NCI-H146 treated with DMSO at 0.1 percent for 48 hours (cell line): ENCODE measurements at regions not wholly inside any gene's neighbourhood (a gene's known extent, or its start where the extent isn't known, plus 50 kb on each side); places are given as distances from the start of the nearest gene placed in this dataset.
A peak's percentile ranks its signal among the peaks of the same experiment; 100 is the strongest.

Source experiments
- DNase-seq: peaks from one replicate; lab custom pipeline; 2025; ENCODE audit not compliant: unreplicated experiment; lab: John Stamatoyannopoulos, UW

- no peak for DNase-seq
Measured at GRCh38 chr4:156193106-156193505, 239.4 kb upstream of the CTSO start.

GRCh38 chr4:156192033-156192432 lies 238.4 kb upstream of the CTSO start:
- DNase-seq = no peak

- no peak for DNase-seq
Measured at GRCh38 chr4:156191044-156191781, 237.5 kb upstream of the CTSO start.

GRCh38 chr4:156190615-156191014 lies 236.9 kb upstream of the CTSO start:
- DNase-seq = no peak

DNA sequence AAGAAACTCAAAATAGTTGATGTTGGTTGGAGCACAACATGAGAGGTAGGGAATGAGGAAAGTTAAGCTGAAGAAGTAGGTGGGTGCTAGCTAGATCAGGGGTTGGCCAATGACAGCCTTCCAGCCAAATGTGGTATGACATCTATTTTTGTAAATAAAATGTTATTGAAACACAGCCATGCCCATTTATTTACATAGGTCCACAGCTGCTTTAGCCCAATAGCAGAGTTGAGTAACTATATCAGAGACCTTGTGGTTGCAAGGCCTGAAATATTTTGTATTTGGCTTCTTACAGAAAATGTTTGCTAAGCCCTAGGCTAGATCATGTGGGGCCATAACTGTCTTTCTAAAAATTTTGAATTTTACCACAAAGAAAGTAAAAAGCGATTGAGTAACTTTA lies 234.9 kb upstream of the CTSO start:
- DNase-seq = no peak

DNA sequence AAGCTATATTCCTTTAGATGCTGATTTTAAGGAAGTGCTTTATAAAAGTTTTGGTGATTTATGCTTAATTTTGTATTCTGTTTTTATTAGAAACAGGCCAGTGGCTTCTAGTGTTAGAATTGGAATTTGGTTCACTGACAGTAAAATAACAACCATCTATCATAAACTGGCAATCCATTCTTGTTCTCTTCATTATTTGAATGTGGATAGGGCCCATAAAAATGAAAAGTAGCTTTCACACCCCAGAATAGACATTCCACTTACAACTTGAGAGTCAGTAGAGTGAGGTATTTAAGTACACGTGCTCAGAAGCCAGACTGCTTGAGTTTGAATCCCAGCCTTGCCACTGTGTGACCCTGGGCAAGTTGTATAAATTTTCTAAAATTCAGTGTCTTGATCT lies 232.4 kb upstream of the CTSO start:
- no peak for DNase-seq

GRCh38 chr4:156185514-156186055 lies 231.9 kb upstream of the CTSO start:
- DNase-seq = no peak

- DNase-seq = no peak
Measured at GRCh38 chr4:156182269-156182668, 228.6 kb upstream of the CTSO start.

DNA sequence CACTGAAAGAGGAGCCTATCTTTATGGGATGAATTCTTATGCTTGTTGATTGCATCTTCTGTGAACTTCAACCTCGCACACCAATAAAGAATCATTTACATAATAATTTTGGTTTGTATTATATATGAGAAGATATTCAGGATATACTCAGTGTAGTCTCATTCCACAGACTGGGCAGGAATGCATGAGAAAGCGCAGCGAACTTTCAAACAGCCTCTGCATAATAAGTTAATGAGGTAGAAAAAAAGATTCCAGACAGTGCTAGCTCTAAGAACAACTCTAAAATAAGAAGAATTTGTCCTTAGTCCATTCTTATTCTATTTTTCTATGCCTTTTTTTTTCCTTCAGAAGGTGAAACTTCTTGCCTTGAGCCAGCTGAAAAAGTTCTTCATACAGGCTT lies 224.3 kb upstream of the CTSO start:
- DNase-seq = no peak

- no peak for DNase-seq
Measured at GRCh38 chr4:156176896-156177295, 223.2 kb upstream of the CTSO start.

GRCh38 chr4:156173937-156174336 lies 220.3 kb upstream of the CTSO start:
- no peak for DNase-seq

DNA sequence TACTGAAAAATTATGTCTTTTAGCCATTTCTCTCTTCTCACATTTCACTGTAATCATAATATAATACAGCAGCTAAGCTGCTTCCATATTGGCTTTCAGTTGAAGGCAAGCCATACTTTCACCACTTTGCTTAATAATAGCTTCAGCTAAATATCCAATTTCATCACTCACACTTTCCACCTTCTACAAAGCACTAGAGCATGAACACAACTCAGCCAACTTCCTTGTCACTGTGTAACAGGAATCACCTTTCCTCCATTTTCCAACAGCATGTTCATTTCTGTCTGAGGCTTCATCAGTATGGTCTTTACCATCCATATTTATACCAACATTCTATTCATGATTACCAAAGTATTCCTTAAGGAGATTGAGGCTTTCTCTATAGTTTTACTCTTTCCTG lies 219.8 kb upstream of the CTSO start:
- DNase-seq = no peak

DNA sequence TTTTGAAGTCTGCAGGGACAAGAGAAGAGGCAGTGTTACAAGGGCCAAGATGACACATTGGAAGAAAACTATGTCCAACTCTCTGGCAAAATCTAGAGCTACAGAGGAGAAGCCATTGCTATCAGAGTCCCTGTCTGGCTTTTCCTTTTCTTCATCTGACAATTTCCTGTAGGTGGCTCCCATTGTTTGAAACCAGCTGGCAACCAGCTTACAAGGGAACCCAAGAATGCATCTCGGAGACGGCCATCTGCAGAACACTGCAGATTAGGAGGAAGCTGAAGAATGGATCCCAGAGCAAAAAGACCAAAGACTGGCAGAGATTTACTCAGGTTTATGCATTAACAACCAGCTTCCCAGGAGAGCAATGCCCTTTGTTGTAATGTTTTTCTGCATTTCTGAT lies 216.2 kb upstream of the CTSO start:
- no peak for DNase-seq

GRCh38 chr4:156169011-156169410 lies 215.3 kb upstream of the CTSO start:
- peak; percentile 46 for DNase-seq

DNA sequence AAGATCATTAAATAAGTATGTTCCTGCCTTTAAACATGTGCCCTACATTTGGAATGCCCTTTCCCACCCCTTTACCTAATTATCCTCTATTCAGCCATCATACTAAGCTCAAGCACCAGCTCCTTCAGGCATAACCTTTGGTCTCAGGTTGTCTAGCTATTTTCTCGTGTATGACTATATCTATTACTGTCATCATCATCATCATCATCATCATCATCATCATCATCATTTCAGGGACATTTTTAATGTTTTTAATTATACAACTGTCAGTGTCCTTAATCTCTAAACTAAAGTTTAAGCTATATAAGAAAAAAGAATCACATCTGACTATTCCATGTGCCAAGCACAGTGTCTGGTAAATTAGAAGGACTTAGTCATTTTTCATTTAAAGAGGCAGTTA lies 214.6 kb upstream of the CTSO start:
- DNase-seq = no peak

- no peak for DNase-seq
Measured at GRCh38 chr4:156158747-156159146, 205.1 kb upstream of the CTSO start.

DNA sequence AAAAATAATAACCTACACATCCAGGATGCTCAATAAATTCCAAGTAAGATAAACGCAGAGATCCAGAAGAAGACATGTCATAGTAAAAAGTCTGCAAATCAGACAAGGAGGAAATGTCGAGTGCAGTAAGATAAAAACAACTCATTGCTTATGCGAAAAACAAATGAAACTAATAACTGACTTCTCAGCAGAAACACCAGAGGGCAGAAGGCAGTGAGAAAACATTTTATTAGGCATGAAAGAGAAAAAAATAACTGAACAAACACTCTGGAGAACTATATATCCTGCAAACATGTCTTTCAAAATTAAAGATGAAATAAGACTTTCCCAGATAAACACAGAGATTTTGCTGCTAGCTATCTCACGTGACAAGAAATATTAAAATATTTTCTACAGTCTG lies 201.3 kb upstream of the CTSO start:
- no peak for DNase-seq

- DNase-seq = no peak
Measured at GRCh38 chr4:156146571-156146970, 192.9 kb upstream of the CTSO start.

DNA sequence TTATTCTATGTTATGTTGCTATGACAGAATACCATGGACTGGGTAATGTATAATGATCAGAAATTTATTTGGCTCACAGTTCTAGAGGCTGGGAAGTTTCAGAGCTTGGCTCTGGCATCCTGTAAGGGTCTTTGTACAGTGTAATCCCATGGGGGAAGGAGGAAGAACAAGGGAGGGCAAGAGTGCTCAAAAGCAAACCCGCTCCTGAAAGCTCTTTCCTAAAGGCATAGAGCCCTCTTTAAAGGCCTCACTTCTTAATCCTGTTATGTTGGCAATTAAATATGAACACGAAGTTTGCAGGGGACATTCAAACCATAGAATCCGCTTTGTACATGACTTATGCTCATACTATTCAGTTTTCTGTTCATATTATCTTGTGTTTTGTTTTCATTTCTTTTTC lies 191.3 kb upstream of the CTSO start:
- no peak for DNase-seq

DNA sequence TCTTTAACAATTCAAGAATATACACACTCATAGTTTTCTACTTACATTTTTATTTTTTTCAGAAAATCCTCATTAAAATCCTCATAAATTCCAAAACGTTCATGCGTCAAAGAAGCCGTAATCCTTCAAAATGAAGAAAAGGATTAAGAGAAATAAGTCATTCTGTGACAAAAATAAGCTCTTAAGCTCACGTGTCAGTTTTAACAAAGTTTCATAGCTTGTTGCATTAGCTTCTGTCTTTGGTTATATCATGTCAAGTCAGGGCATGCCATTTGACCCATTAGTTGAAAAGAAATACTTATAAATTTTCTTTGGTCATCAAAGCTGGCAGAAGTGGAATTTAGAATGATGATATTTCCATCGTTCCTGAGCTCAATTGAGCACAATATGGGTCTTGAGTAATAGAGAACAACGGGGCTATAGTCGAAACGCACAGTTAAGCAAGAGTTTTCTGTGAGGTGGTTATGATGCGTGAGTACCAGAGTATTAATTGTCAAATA lies 185.2 kb upstream of the CTSO start:
- no peak for DNase-seq

- peak; percentile 88 for DNase-seq
Measured at GRCh38 chr4:156137679-156138473, 184.2 kb upstream of the CTSO start.

DNA sequence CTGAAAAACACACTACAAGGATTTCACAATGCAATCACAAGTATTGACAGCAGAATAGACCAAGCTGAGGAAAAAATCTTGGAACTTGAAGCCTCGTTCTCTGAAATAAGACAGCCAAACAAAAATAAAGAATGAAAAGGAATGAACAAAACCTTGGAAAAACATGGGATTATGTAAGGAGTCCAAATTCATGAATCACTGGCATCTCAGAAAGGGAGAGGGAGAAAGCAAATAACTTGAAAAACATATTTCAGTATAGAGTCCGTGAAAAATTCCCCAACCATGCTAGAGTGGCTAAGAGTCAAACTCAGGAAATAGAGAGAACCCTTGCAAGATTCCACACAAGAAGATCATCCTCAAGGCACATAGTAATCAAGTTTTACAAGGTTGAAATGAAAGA lies 178.5 kb upstream of the CTSO start:
- no peak for DNase-seq
